OCI-LY7 (cell line): ENCODE measurements at regions not wholly inside any gene's neighbourhood (a gene's known extent, or its start where the extent isn't known, plus 50 kb on each side); places are given as distances from the start of the nearest gene placed in this dataset.

Experiments
- BruUV-seq: library from RNA; stranded (reverse); fragments of 400-500 nt; replicated peaks from 2 replicates; lab custom pipeline; 2021; lab: Mats Ljungman, UMichigan
- CTCF ChIA-PET: fragments of 300-600 bp; sonication (Branson Sonifier 250); formaldehyde crosslinking; loops from one replicate; lab custom pipeline; 2022; ENCODE audit warnings: antibody characterized with exemption; ENCODE audit not compliant: unreplicated experiment; lab: Charles Lee
- POLR2A ChIA-PET: fragments of 300-600 bp; sonication (Branson Sonifier 250); formaldehyde crosslinking; loops from one replicate; lab custom pipeline; 2022; ENCODE audit warnings: antibody characterized with exemption; lab: Charles Lee
- DNase-seq: peaks from one replicate; pipeline ENCODE4 v3.0.0-alpha.2; 2015; ENCODE audit warnings: low spot score
- H2AFZ ChIP-seq: fragments of 200-600 bp; sonication (generic), shearing (Covaris generic); 2 replicates; pipeline ENCODE4 v1.6.1; 2014; ENCODE audit warnings: mild to moderate bottlenecking, antibody characterized with exemption, low read length, moderate library complexity
- H3K27ac ChIP-seq: fragments of 200-600 bp; sonication (generic); 2 replicates; pipeline ENCODE4 v1.5.1; 2014; ENCODE audit warnings: mixed run types, low read depth, mild to moderate bottlenecking, moderate library complexity, low read length, inconsistent platforms; ENCODE audit not compliant: poor library complexity, severe bottlenecking
- H3K36me3 ChIP-seq: fragments of 200-600 bp; sonication (generic); 2 replicates; pipeline ENCODE4 v1.6.1; 2014; ENCODE audit warnings: mild to moderate bottlenecking, antibody characterized with exemption, low read length, moderate library complexity, mixed read lengths; ENCODE audit not compliant: insufficient read depth
- H3K4me1 ChIP-seq: fragments of 200-600 bp; sonication (generic); 2 replicates; pipeline ENCODE4 v1.5.1; 2014; ENCODE audit warnings: mild to moderate bottlenecking, low read length; ENCODE audit not compliant: insufficient read depth, poor library complexity, severe bottlenecking
- H3K4me2 ChIP-seq: fragments of 200-600 bp; sonication (generic); 2 replicates; pipeline ENCODE4 v1.6.1; 2014; ENCODE audit warnings: mild to moderate bottlenecking, low read length
- H3K4me3 ChIP-seq: fragments of 200-600 bp; sonication (generic); 2 replicates; pipeline ENCODE4 v1.5.1; 2014; ENCODE audit warnings: mild to moderate bottlenecking, low read depth, low read length; ENCODE audit not compliant: poor library complexity, severe bottlenecking
- H3K79me2 ChIP-seq: fragments of 200-600 bp; sonication (generic); 2 replicates; pipeline ENCODE4 v1.6.1; 2016; ENCODE audit warnings: low read depth, mild to moderate bottlenecking, low read length, moderate library complexity, mixed read lengths; ENCODE audit not compliant: insufficient read depth
- H3K9me2 ChIP-seq: fragments of 200-600 bp; sonication (generic); 2 replicates; pipeline ENCODE4 v1.6.1; 2016; ENCODE audit warnings: mild to moderate bottlenecking, low read length, mixed read lengths; ENCODE audit not compliant: insufficient read depth
- H3K9me3 ChIP-seq: fragments of 200-600 bp; sonication (generic); 2 replicates; pipeline ENCODE4 v1.6.1; 2014; ENCODE audit warnings: mild to moderate bottlenecking, mixed run types, low read length, mixed read lengths
- H4K20me1 ChIP-seq: fragments of 200-600 bp; sonication (generic); 2 replicates; pipeline ENCODE4 v1.6.1; 2014; ENCODE audit warnings: mild to moderate bottlenecking, antibody characterized with exemption, low read length, moderate library complexity, mixed read lengths; ENCODE audit not compliant: insufficient read depth
- EZH2phosphoT487 ChIP-seq: fragments of 200-600 bp; sonication (generic); IDR thresholded peaks from 2 replicates; pipeline ENCODE4 v1.6.1; 2018; ENCODE audit warnings: low read depth, borderline replicate concordance, mild to moderate bottlenecking, mixed run types, antibody characterized with exemption, low read length, moderate library complexity, mixed read lengths
- intact Hi-C: fragments of 100-400 bp; cut with micrococcal nuclease; formaldehyde crosslinking; loops from one replicate; pipeline ENCODE4 v1.10.0; 2022; ENCODE audit not compliant: unreplicated experiment
- TF ChIP-seq, protein P1 (sequence below): fragments of 200-600 bp; sonication (generic); conservative IDR thresholded peaks from 2 replicates; pipeline ENCODE4 v1.5.1; 2014; ENCODE audit warnings: mild to moderate bottlenecking, antibody characterized with exemption, low read length, moderate library complexity, mixed read lengths

DNA sequence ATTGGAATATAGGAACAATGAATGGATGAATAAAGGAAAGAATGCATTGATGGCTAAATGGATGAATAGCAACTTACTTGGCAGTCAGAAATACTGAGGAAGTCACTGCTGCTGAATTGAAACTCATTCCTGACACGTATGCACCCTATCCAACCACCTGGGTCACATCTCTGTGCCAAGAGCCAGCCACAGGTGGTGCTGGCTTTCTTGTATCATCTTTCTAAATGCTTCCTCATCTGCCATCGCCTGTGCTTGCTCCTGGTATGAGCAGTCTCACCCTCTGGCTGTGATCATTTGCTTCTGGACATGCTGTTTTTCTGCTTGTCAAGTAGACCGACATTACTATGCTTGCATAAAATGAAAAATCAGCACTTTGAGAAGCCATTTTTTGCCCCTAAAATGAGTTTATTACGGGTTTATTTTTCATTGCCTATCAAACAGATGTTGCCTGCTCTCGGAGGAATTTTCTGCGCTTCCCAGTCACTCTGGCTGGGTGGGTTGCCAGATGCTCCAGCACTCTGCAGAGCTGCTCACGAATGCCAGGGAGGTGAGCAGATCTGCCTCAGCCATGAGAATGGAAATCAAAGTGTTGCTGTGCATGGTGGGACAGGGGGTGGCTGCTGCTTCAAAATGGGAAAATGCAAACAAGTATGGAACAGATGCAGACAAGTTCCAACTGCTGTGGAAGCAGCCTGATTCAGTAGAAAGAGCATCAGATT, 1349.6 kb upstream of the CDH8 start:
- no peak overlapping the region for H2AFZ ChIP-seq
- H3K36me3 ChIP-seq: no peaks in the 10 kb centered on the region
- H3K4me2 ChIP-seq: no peak overlapping the region
- intact Hi-C loops: no loop called here
- no TSS peak for BruUV-seq
- H3K27ac ChIP-seq: no peak overlapping the region
- DNase-seq: no peak
- no peaks in the 10 kb centered on the region for H3K9me3 ChIP-seq
- H4K20me1 ChIP-seq: no peaks in the 10 kb centered on the region
- CTCF ChIA-PET: no interaction called here
- H3K4me3 ChIP-seq: no peak overlapping the region
- no peak for TF ChIP-seq EZH2phosphoT487
- TF ChIP-seq, protein P1, sequence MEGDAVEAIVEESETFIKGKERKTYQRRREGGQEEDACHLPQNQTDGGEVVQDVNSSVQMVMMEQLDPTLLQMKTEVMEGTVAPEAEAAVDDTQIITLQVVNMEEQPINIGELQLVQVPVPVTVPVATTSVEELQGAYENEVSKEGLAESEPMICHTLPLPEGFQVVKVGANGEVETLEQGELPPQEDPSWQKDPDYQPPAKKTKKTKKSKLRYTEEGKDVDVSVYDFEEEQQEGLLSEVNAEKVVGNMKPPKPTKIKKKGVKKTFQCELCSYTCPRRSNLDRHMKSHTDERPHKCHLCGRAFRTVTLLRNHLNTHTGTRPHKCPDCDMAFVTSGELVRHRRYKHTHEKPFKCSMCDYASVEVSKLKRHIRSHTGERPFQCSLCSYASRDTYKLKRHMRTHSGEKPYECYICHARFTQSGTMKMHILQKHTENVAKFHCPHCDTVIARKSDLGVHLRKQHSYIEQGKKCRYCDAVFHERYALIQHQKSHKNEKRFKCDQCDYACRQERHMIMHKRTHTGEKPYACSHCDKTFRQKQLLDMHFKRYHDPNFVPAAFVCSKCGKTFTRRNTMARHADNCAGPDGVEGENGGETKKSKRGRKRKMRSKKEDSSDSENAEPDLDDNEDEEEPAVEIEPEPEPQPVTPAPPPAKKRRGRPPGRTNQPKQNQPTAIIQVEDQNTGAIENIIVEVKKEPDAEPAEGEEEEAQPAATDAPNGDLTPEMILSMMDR: no peak
- no peaks in the 10 kb centered on the region for H3K9me2 ChIP-seq
- H3K79me2 ChIP-seq: no peaks in the 10 kb centered on the region
- POLR2A ChIA-PET: no interaction called here
- no peaks in the 10 kb centered on the region for H3K4me1 ChIP-seq

GRCh38 chr16:63373744-63374143, 1337.5 kb upstream of the CDH8 start:
- Histone ChIP-seq H3K9me2 (no peaks in the 10 kb centered on the region), H2AFZ (no peak overlapping the region), H3K9me3 (no peaks in the 10 kb centered on the region), H3K27ac (no peak overlapping the region), H3K4me2 (no peak overlapping the region), H3K36me3 (no peaks in the 10 kb centered on the region), H3K4me3 (no peak overlapping the region), H3K4me1 (no peaks in the 10 kb centered on the region), H3K79me2 (no peaks in the 10 kb centered on the region), H4K20me1 (no peaks in the 10 kb centered on the region)
- POLR2A ChIA-PET: no interaction called here
- no TSS peak for BruUV-seq
- no peak for TF ChIP-seq EZH2phosphoT487
- TF ChIP-seq, protein P1: no peak
- DNase-seq: no peak
- CTCF ChIA-PET: no interaction called here
- intact Hi-C loops: no loop called here

GRCh38 chr16:63372815-63373214, 1336.6 kb upstream of the CDH8 start:
- Histone ChIP-seq H3K9me3 (no peaks in the 10 kb centered on the region), H4K20me1 (no peaks in the 10 kb centered on the region), H3K4me2 (no peak overlapping the region), H2AFZ (no peak overlapping the region), H3K4me1 (no peaks in the 10 kb centered on the region), H3K36me3 (no peaks in the 10 kb centered on the region), H3K4me3 (no peak overlapping the region), H3K27ac (no peak overlapping the region), H3K79me2 (no peaks in the 10 kb centered on the region), H3K9me2 (no peaks in the 10 kb centered on the region)
- ChIA-PET POLR2A (no interaction called here), CTCF (no interaction called here)
- intact Hi-C loops: no loop called here
- TF ChIP-seq EZH2phosphoT487: no peak
- TF ChIP-seq, protein P1: no peak
- BruUV-seq: no TSS peak
- DNase-seq: no peak
